Peyer's patch (tissue), 4 donors: ENCODE measurements at regions not wholly inside any gene's neighbourhood (a gene's known extent, or its start where the extent isn't known, plus 50 kb on each side); places are given as distances from the start of the nearest gene placed in this dataset.

ENCODE experiments used
- DNase-seq, 3 donors: peaks; one replicate each; pipeline ENCODE4 v3.0.0-alpha.2; 2017 to 2019
- H3K27ac ChIP-seq, 4 donors: fragments of 200-600 bp; sonication (generic); one replicate each; pipeline ENCODE4 v1.5.1; 2016 to 2019
- H3K27me3 ChIP-seq, 2 donors: fragments of 200-600 bp; sonication (generic); one replicate each; pipeline ENCODE4 v1.5.1; 2019
- H3K36me3 ChIP-seq, 3 donors: fragments of 200-600 bp; sonication (generic); one replicate each; pipeline ENCODE4 v1.5.1; 2016 to 2019
- H3K4me1 ChIP-seq, 4 donors: fragments of 200-600 bp; sonication (generic); one replicate each; pipeline ENCODE4 v1.5.1; 2016 to 2019
- H3K4me3 ChIP-seq, 4 donors: fragments of 200-600 bp; sonication (generic); 1 replicate in 3 of 4; 2 replicates in 1 of 4; pipeline ENCODE4 v1.5.1; 2016 to 2019; ENCODE audit warnings: mild to moderate bottlenecking in 1 of 4
- H3K9me3 ChIP-seq, 4 donors: fragments of 200-600 bp; sonication (generic); one replicate each; pipeline ENCODE4 v1.5.1; 2016 to 2019; ENCODE audit warnings: mild to moderate bottlenecking in 1 of 4
- CTCF ChIP-seq, 6 experiments: fragments of 450-650 bp in 4 of 6; fragments of 200-600 bp in 2 of 6; sonication (generic) in 1 of 6; IDR thresholded peaks; one replicate each; pipeline ENCODE4 v1.5.1; 2017 to 2019; ENCODE audit warnings: antibody characterized with exemption in 6 of 6, mild to moderate bottlenecking in 3 of 6, moderate library complexity in 1 of 6
- POLR2A ChIP-seq, 2 donors: fragments of 450-650 bp; IDR thresholded peaks; one replicate each; pipeline ENCODE4 v1.5.1; 2017; ENCODE audit warnings: antibody characterized with exemption in 2 of 2, mild to moderate bottlenecking in 2 of 2, moderate library complexity in 2 of 2

GRCh38 chr20:39132511-39132910, 170.4 kb downstream of the DHX35 start:
- Histone ChIP-seq H3K4me3 (no peak overlapping the region), H3K9me3 (no peaks in the 10 kb centered on the region), H3K27ac (no peak overlapping the region), H3K27me3 (no peaks in the 10 kb centered on the region), H3K36me3 (no peaks in the 10 kb centered on the region), H3K4me1 (no peaks in the 10 kb centered on the region)
- no peak for TF ChIP-seq POLR2A (IDR thresholded peaks at IDR 0.05)
- no peak for DNase-seq

DNA sequence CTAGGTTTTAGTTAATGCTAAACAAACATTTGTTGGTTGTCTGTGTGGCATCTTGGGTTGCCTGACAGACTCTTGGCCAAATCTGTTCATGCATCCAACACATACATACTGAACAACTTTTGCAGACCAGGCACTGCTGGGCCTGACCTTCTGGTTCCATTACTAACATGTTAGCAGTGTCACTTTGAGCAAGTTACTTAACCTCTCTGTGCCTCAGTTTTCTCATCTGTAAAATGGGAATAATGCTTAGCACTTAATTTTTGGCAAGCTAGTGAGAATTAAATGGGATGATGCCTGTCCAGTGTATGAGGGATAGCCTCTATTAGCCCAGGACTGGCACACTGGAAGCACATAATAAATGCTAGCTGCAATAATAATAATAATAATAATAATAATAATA, 169.9 kb downstream of the DHX35 start:
- no peaks in the 10 kb centered on the region for H3K36me3 ChIP-seq

DNA sequence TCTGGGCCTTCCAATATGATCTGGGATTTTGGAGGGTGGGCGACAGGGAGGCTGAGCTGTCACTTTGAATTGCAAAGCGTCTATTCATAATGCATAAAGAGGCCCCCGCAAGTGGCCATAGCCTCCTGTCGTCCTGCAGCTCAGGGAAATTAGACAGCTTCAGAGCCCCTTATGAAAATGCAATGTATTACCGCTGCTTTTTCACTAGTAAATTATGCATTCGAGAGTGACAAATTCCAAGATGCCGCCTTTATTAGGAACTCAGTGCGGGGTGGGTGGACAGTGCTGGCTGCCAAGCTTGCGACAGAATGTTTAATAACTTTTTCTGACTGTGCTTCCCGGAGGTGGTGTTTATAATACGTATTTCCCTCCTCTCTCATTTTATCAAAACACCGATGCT, 168.5 kb downstream of the DHX35 start:
- Histone ChIP-seq H3K36me3 (no peaks in the 10 kb centered on the region), H3K27me3 (no peaks in the 10 kb centered on the region), H3K4me1 (no peaks in the 10 kb centered on the region), H3K27ac (no peak overlapping the region), H3K9me3 (no peaks in the 10 kb centered on the region), H3K4me3 (no peak overlapping the region)
- no peak for DNase-seq
- TF ChIP-seq CTCF (IDR thresholded peaks at IDR 0.05) (no peak), POLR2A (IDR thresholded peaks at IDR 0.05) (no peak)

More for the DNA sequence above, 169.9 kb downstream of the DHX35 start:
- Histone ChIP-seq H3K9me3 (no peaks in the 10 kb centered on the region), H3K27me3 (no peaks in the 10 kb centered on the region), H3K27ac (no peak overlapping the region), H3K4me3 (no peak overlapping the region), H3K4me1 (no peaks in the 10 kb centered on the region)
- no peak for TF ChIP-seq CTCF (IDR thresholded peaks at IDR 0.05)
- no peak for TF ChIP-seq POLR2A (IDR thresholded peaks at IDR 0.05)
- DNase-seq, result no peak

DNA sequence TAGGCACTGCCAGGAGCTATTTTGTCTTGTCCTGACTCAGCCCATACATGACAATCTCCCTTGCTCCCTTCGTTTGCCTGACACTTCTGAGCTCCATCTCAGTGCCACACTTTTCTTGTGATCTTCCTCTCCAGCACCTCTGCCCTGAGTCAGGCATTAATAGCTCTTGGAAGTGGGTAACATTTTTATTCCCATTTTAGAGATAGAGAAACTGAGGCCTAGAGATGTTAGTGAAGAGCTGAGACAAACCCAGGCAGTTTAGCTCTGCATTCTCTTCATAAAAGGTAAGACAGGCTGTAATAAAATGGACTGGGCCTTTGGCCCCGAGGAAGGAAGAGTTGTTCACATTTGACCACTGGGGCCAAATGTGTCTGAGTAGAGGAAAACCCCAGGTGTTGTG, 167.4 kb downstream of the DHX35 start:
- no peak overlapping the region for H3K27ac ChIP-seq
- DNase-seq, result no peak
- H3K27me3 ChIP-seq, result no peaks in the 10 kb centered on the region
- no peaks in the 10 kb centered on the region for H3K4me1 ChIP-seq
- H3K9me3 ChIP-seq, result no peaks in the 10 kb centered on the region
- H3K36me3 ChIP-seq, result no peaks in the 10 kb centered on the region
- H3K4me3 ChIP-seq, result no peak overlapping the region
- TF ChIP-seq CTCF (IDR thresholded peaks at IDR 0.05), result no peak
- no peak for TF ChIP-seq POLR2A (IDR thresholded peaks at IDR 0.05)

- Histone ChIP-seq H3K9me3 (no peaks in the 10 kb centered on the region), H3K27me3 (no peaks in the 10 kb centered on the region), H3K36me3 (no peaks in the 10 kb centered on the region), H3K4me3 (no peak overlapping the region), H3K27ac (no peak overlapping the region), H3K4me1 (no peaks in the 10 kb centered on the region)
- no peak for DNase-seq
- no peak for TF ChIP-seq CTCF (IDR thresholded peaks at IDR 0.05)
- no peak for TF ChIP-seq POLR2A (IDR thresholded peaks at IDR 0.05)
Measured at GRCh38 chr20:39124064-39124463, 161.9 kb downstream of the DHX35 start.

GRCh38 chr20:39123185-39123557, 161.0 kb downstream of the DHX35 start:
- Histone ChIP-seq H3K4me3 (no peak overlapping the region), H3K36me3 (no peaks in the 10 kb centered on the region), H3K4me1 (no peaks in the 10 kb centered on the region), H3K9me3 (no peaks in the 10 kb centered on the region), H3K27me3 (no peaks in the 10 kb centered on the region), H3K27ac (no peak overlapping the region)
- TF ChIP-seq POLR2A (IDR thresholded peaks at IDR 0.05) (no peak), CTCF (IDR thresholded peaks at IDR 0.05) (no peak)
- no peak for DNase-seq
